Body of pancreas (tissue), 4 donors: ENCODE measurements at regions not wholly inside any gene's neighbourhood (a gene's known extent, or its start where the extent isn't known, plus 50 kb on each side); places are given as distances from the start of the nearest gene placed in this dataset.

Experiments used
- ATAC-seq: fragments of 150-250 bp; one replicate; pipeline ENCODE4 v1.9.1; 2016
- DNase-seq, 4 donors: peaks; one replicate each; pipeline ENCODE4 v3.0.0-alpha.2; 2019
- H3K27ac ChIP-seq, 4 donors: fragments of 200-600 bp; sonication (generic); 1 replicate in 3 of 4; 2 replicates in 1 of 4; pipeline versions ENCODE4 v1.5.1 to v1.6.1; 2016 to 2019; ENCODE audit warnings: mild to moderate bottlenecking in 1 of 4, mixed read lengths in 1 of 4, moderate library complexity in 1 of 4
- H3K27me3 ChIP-seq, 2 donors: fragments of 200-600 bp; sonication (generic); one replicate each; pipeline ENCODE4 v1.6.0; 2016; ENCODE audit warnings: mild to moderate bottlenecking in 1 of 2
- H3K36me3 ChIP-seq, 2 donors: fragments of 200-600 bp; sonication (generic); replicated peaks in 1 of 2; 2 replicates each; pipeline ENCODE4 v1.5.1; 2016; ENCODE audit warnings: low read depth in 2 of 2; ENCODE audit not compliant: insufficient read depth in 1 of 2
- H3K4me1 ChIP-seq: fragments of 200-600 bp; sonication (generic); one replicate; pipeline ENCODE4 v1.6.0; 2016
- H3K4me3 ChIP-seq, 2 donors: fragments of 200-600 bp; sonication (generic); 1 replicate in 1 of 2; 2 replicates in 1 of 2; pipeline ENCODE4 v1.5.1; 2016 to 2019
- H3K9me3 ChIP-seq, 3 donors: fragments of 200-600 bp; sonication (generic); 1 replicate in 2 of 3; 2 replicates in 1 of 3; pipeline ENCODE4 v1.5.1; 2016
- POLR2A ChIP-seq, 3 donors: fragments of 450-650 bp; IDR thresholded peaks; one replicate each; pipeline ENCODE4 v1.6.1; 2016; ENCODE audit warnings: antibody characterized with exemption in 3 of 3, mild to moderate bottlenecking in 2 of 3
- WGBS, 2 donors: methylation state at CpG; one replicate each; pipeline ENCODE4 v1.1.5; 2017; 5-methylcytosine and 5-hydroxymethylcytosine counted together
- intact Hi-C: fragments of 100-400 bp; cut with DNase I; formaldehyde crosslinking; loops from one replicate; pipeline ENCODE4 v1.15.1; 2023
- TF ChIP-seq, protein P1 (sequence below), 7 experiments: fragments of 450-650 bp in 4 of 7; fragments of 200-600 bp in 3 of 7; sonication (generic) in 3 of 7; IDR thresholded peaks; one replicate each; pipeline ENCODE4 v1.5.1; 2016 to 2019; ENCODE audit warnings: antibody characterized with exemption in 7 of 7

DNA sequence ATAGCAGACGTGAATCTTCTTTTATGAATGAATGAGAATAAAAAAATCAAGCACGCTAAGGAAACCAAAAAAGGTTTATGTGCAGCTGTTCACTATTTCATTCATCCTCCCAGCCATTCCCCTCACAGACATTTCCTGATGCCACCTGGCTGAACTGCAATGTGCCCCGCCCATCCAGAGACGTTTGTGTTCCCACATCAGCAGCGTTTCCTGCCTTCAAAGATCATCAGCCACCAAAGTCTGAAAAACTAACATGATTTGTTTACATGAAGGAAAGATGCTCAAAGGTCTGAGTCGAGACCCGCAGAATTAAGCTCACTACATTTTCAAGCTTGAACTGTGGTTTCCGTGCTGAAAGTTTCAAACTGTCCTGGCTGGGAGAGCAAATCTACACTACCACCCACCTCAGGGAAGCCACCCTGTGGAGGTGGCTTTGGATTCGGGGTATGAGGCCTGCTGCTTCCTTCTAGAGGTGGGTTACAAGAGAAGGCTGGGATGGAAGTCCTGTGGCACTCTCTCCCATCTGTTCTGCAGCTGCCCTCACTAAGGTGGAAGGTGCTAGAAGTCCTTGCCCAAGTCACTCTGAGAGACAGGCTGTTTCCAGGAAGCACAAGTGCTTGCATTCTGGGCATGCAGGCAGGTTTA, 201.3 kb upstream of the OSR1 start:
- ATAC-seq, result no peak
- WGBS, 2 donors, result 41 to 61% methylated on average over 9 of the region's 9 CpGs
- no peak for TF ChIP-seq POLR2A (IDR thresholded peaks at IDR 0.05)
- TF ChIP-seq, protein P1, sequence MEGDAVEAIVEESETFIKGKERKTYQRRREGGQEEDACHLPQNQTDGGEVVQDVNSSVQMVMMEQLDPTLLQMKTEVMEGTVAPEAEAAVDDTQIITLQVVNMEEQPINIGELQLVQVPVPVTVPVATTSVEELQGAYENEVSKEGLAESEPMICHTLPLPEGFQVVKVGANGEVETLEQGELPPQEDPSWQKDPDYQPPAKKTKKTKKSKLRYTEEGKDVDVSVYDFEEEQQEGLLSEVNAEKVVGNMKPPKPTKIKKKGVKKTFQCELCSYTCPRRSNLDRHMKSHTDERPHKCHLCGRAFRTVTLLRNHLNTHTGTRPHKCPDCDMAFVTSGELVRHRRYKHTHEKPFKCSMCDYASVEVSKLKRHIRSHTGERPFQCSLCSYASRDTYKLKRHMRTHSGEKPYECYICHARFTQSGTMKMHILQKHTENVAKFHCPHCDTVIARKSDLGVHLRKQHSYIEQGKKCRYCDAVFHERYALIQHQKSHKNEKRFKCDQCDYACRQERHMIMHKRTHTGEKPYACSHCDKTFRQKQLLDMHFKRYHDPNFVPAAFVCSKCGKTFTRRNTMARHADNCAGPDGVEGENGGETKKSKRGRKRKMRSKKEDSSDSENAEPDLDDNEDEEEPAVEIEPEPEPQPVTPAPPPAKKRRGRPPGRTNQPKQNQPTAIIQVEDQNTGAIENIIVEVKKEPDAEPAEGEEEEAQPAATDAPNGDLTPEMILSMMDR (IDR thresholded peaks at IDR 0.05), result no peak

DNA sequence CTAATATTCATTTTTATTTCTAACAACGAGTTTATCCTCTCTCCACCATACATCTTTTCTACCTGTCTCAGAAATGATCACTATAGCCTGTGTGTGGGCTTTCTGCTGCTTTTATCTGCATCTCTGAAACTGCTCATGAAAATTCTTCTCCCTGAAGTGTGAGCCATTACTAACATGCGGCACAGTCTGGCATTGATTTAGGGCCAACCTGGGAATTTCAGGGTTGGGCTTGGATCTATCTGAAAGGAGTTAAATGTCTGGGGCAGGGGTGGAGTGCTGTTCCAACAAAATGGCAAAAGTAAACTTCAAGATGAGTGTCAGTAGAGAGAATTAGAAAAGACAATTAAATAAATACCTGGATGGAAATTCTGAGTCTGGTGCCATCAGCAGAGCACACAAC, 198.2 kb upstream of the OSR1 start:
- DNase-seq (no peak), ATAC-seq (no peak)
- no peaks in the 10 kb centered on the region for H3K4me1 ChIP-seq
- 49 to 52% methylated on average over 2 of the region's 2 CpGs for WGBS, 2 donors
- peaks cover 0 to 2% of the 10 kb centered on the region in 2 donors for H3K27me3 ChIP-seq
- intact Hi-C loops, result no loop called here
- no peaks in the 10 kb centered on the region for H3K9me3 ChIP-seq
- no peak for TF ChIP-seq POLR2A (IDR thresholded peaks at IDR 0.05)
- TF ChIP-seq, protein P1 (IDR thresholded peaks at IDR 0.05), result no peak
- H3K36me3 ChIP-seq, result no peaks in the 10 kb centered on the region
- H3K27ac ChIP-seq, result no peak overlapping the region
- H3K4me3 ChIP-seq, result no peak overlapping the region

More for the DNA sequence above, 201.3 kb upstream of the OSR1 start:
- intact Hi-C loops, result no loop called here
- no peak for DNase-seq
- Histone ChIP-seq H3K27ac (no peak overlapping the region), H3K4me3 (no peak overlapping the region), H3K9me3 (no peaks in the 10 kb centered on the region), H3K36me3 (no peaks in the 10 kb centered on the region), H3K4me1 (no peaks in the 10 kb centered on the region), H3K27me3 (peaks cover 0 to 2% of the 10 kb centered on the region in 2 donors)

DNA sequence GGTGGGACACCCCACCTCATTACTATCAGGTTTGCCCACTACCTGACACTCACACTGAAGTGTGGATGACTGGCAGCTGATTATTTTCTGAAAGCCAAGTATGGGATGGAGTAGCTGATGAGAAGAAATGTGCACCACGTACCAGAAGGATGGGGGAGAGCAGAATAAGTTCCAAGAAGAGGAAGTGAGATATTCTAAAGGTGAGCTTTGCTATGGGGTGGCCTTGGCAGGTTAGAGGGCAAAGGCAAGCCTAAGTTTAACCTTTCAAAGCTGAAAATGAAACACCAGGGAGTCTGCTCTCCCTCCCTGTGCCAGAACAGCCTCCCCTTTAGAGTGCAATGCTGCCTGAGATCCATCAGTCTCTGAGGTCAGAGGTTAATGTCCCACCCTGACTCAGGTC, 196.1 kb upstream of the OSR1 start:
- Histone ChIP-seq H3K36me3 (no peaks in the 10 kb centered on the region), H3K4me3 (no peak overlapping the region), H3K27ac (no peak overlapping the region), H3K27me3 (peaks cover 0 to 2% of the 10 kb centered on the region in 2 donors), H3K9me3 (no peaks in the 10 kb centered on the region), H3K4me1 (no peaks in the 10 kb centered on the region)
- DNase-seq, result no peak
- 67 to 88% methylated on average over 1 of the region's 1 CpG for WGBS, 2 donors
- ATAC-seq, result no peak
- no peak for TF ChIP-seq POLR2A (IDR thresholded peaks at IDR 0.05)
- TF ChIP-seq, protein P1 (IDR thresholded peaks at IDR 0.05), result no peak
- intact Hi-C loops, result no loop called here

DNA sequence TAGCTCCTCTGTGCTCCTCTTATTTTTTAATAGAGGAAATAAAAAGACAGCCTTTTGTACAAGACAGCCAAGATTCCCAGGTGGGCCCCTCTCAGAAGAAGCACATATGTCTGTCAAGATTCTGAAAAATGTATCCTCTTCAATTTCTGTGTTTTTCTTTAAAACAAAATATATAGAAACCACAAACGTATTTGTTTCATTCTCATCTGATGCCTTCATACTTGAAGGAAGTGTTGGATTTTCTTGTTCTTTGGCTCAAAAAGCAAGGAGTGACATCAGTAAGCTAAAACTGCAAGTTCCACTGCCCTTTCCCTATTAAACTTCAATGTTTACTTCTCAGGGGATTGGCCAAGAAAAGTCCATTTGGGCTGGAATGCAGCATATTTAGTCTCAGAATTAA, 193.8 kb upstream of the OSR1 start:
- 59 to 76% methylated on average over 1 of the region's 1 CpG for WGBS, 2 donors
- no peak for DNase-seq
- TF ChIP-seq, protein P1 (IDR thresholded peaks at IDR 0.05), result no peak
- TF ChIP-seq POLR2A (IDR thresholded peaks at IDR 0.05), result no peak
- intact Hi-C loops, result no loop called here
- Histone ChIP-seq H3K36me3 (no peaks in the 10 kb centered on the region), H3K27ac (no peak overlapping the region), H3K4me1 (no peaks in the 10 kb centered on the region), H3K4me3 (no peak overlapping the region), H3K9me3 (no peaks in the 10 kb centered on the region), H3K27me3 (no peaks in the 10 kb centered on the region)
- ATAC-seq, result no peak

DNA sequence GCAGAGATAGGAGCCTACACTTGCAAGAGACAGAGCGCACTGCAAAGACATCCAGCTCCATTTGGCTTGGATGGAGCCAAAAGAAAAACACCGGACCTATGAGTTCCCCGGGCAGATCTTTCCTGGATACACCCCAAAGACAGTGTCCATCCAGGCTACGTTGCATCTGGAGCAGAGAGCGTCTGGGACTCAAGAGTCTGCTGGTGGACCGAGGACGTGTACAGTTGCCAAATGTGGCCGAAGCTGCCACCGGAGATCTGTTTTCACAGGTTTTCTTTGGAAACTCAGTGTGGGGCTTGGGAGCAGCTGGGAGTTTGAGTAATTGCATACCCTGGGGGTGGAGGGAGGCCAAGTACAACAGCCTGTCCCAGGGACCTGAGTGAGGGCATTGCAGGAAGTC, 192.3 kb upstream of the OSR1 start:
- Histone ChIP-seq H3K4me1 (no peaks in the 10 kb centered on the region), H3K4me3 (no peak overlapping the region), H3K9me3 (no peaks in the 10 kb centered on the region), H3K27ac (no peak overlapping the region), H3K27me3 (no peaks in the 10 kb centered on the region), H3K36me3 (no peaks in the 10 kb centered on the region)
- DNase-seq, result no peak
- TF ChIP-seq, protein P1 (IDR thresholded peaks at IDR 0.05), result no peak
- TF ChIP-seq POLR2A (IDR thresholded peaks at IDR 0.05), result no peak
- intact Hi-C loops, result no loop called here
- WGBS, 2 donors, result 74 to 75% methylated on average over 7 to 9 of the region's 9 CpGs
- ATAC-seq, result no peak
